Nephron (organoid): ENCODE measurements at regions not wholly inside any gene's neighbourhood (a gene's known extent, or its start where the extent isn't known, plus 50 kb on each side); places are given as distances from the start of the nearest gene placed in this dataset.

ENCODE experiments used
- H3K27ac Mint-ChIP-seq, 3 experiments: 2 replicates each; pipeline ENCODE4 v1.8.0; 2020; ENCODE audit warnings: mixed read lengths in 3 of 3, mild to moderate bottlenecking in 2 of 3, moderate library complexity in 1 of 3
- H3K27me3 Mint-ChIP-seq: 2 replicates; pipeline ENCODE4 v1.8.0; 2021; ENCODE audit warnings: low read depth, mild to moderate bottlenecking, moderate library complexity, mixed read lengths
- H3K36me3 Mint-ChIP-seq: 2 replicates; pipeline ENCODE4 v1.8.0; 2020; ENCODE audit warnings: low read depth, mixed read lengths
- H3K4me1 Mint-ChIP-seq: 2 replicates; pipeline ENCODE4 v1.8.0; 2020; ENCODE audit warnings: mixed read lengths
- H3K4me3 Mint-ChIP-seq, 3 experiments: 2 replicates each; pipeline ENCODE4 v1.8.0; 2020; ENCODE audit warnings: mild to moderate bottlenecking in 3 of 3, mixed read lengths in 3 of 3, moderate library complexity in 2 of 3
- H3K9me3 Mint-ChIP-seq: 2 replicates; pipeline ENCODE4 v1.8.0; 2020; ENCODE audit warnings: mixed read lengths
- TF ChIP-seq, protein P1 (sequence below), 3 experiments: fragments of 200-600 bp; sonication (generic); IDR thresholded peaks; one replicate each; pipeline ENCODE4 v1.5.0; 2021; ENCODE audit warnings: antibody characterized with exemption in 3 of 3; ENCODE audit not compliant: unreplicated experiment in 3 of 3

DNA sequence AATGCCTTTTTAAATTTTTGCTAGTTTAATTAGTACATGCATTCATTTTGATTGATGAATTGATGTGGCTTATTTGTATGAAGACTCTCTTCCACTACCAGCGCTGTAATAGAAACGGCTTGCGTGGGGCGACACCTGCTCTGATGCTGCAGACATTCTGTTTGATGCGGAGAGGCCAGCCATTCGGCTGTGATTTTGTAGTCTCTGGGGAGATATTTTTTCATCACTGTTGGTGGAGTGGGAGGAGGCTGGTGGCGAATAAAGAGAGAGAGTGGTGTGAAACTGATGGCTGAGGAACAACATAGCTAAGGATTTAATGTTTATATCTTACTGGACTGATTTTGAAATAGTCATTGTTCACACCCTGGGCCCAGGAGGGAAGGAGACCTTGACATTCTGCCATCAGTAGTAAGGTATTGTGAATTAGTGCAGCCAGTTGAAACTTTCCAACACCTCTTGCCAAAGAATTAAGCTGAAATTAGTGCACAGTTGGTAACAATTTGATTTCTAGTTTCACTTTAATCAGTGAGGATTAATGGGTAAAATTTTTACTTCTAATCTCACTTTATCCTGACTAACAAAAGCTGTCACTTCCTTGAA, 224.1 kb downstream of the MTX2 start:
- H3K4me3 Mint-ChIP-seq = no peak overlapping the region
- H3K27ac Mint-ChIP-seq = peak overlapping the region in 2 of 3 experiments; percentile 10 to 25
- TF ChIP-seq, protein P1, sequence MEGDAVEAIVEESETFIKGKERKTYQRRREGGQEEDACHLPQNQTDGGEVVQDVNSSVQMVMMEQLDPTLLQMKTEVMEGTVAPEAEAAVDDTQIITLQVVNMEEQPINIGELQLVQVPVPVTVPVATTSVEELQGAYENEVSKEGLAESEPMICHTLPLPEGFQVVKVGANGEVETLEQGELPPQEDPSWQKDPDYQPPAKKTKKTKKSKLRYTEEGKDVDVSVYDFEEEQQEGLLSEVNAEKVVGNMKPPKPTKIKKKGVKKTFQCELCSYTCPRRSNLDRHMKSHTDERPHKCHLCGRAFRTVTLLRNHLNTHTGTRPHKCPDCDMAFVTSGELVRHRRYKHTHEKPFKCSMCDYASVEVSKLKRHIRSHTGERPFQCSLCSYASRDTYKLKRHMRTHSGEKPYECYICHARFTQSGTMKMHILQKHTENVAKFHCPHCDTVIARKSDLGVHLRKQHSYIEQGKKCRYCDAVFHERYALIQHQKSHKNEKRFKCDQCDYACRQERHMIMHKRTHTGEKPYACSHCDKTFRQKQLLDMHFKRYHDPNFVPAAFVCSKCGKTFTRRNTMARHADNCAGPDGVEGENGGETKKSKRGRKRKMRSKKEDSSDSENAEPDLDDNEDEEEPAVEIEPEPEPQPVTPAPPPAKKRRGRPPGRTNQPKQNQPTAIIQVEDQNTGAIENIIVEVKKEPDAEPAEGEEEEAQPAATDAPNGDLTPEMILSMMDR (IDR thresholded peaks at IDR 0.05; ENCODE audit: unreplicated experiment in 3 of 3) = no peak
- H3K9me3 Mint-ChIP-seq = no peaks in the 10 kb centered on the region
- no peaks in the 10 kb centered on the region for H3K36me3 Mint-ChIP-seq
- H3K27me3 Mint-ChIP-seq = peaks cover 2% of the 10 kb centered on the region
- H3K4me1 Mint-ChIP-seq = peaks cover 68% of the 10 kb centered on the region

DNA sequence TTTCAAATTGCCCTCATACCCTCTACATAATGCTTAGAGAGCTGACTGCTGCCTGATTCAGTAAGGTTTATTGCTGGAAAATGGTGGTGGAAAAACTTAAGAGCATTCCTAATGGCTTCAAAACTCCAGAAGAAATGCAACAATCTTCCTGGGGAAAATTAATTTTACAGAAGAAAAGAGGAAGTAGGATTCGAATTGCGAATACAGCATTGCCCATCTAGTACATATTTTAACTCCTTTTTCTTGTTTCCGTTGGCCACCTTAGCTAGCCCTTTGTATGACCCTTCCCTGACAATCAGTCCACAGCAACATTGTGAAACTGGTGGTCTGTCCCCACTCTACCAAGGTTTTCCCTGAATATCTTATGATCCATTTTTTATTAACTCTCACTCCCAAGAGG, 224.7 kb downstream of the MTX2 start:
- Mint-ChIP-seq H3K4me3 (no peak overlapping the region), H3K9me3 (no peaks in the 10 kb centered on the region), H3K4me1 (peaks cover 62% of the 10 kb centered on the region), H3K27me3 (peaks cover 3% of the 10 kb centered on the region), H3K36me3 (no peaks in the 10 kb centered on the region), H3K27ac (peak overlapping the region; percentile 2 to 54 (median 25))
- TF ChIP-seq, protein P1 (IDR thresholded peaks at IDR 0.05; ENCODE audit: unreplicated experiment in 3 of 3) = no peak

DNA sequence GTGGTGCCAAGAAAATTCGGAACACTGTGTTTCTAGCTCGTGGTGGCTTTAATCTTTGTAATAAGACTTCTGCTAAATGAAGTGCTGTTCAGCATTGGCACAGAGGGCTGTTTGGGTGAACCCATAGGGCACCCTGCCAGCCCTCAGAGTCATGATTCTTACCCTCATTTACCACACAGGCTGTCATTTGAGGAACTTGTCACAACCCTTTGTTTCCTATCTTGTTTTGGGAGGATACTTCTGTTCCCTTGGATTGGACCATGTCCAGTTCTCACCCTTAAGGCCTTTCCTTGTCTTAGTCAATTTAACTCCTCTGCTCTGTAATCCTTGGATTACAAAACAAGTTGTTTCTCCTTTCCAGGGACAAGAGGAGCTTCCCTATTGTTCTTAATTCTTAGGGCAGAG, 225.7 kb downstream of the MTX2 start:
- TF ChIP-seq, protein P1 (IDR thresholded peaks at IDR 0.05; ENCODE audit: unreplicated experiment in 3 of 3) = no peak
- Mint-ChIP-seq H3K9me3 (no peaks in the 10 kb centered on the region), H3K4me3 (no peak overlapping the region), H3K4me1 (peaks cover 51% of the 10 kb centered on the region), H3K36me3 (no peaks in the 10 kb centered on the region), H3K27me3 (peaks cover 3% of the 10 kb centered on the region), H3K27ac (peak overlapping the region in 2 of 3 experiments; percentile 25 to 53)

DNA sequence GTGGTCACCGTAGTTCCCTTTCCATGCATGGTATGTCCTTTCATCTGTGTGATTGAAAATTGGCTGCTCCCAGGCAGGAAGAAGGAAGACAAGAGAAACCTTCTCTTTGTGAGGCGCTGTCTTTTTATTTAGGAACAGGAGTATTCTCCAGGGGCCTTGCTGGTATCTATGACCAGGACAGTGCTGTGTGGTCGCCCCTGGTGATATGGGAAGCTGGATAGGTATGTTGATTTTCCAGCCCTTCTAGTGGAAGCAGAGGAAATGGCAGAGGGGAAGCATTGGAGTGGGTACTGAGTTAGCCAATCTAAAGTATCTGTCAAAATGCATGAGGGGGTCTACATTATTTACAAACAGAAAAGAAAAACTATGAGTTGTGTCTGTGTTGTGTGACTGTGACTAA, 226.6 kb downstream of the MTX2 start:
- Mint-ChIP-seq H3K9me3 (no peaks in the 10 kb centered on the region), H3K4me1 (peaks cover 45% of the 10 kb centered on the region), H3K27ac (peak overlapping the region in 2 of 3 experiments; percentile 25), H3K27me3 (peaks cover 3% of the 10 kb centered on the region), H3K4me3 (no peak overlapping the region), H3K36me3 (no peaks in the 10 kb centered on the region)
- TF ChIP-seq, protein P1 (IDR thresholded peaks at IDR 0.05; ENCODE audit: unreplicated experiment in 3 of 3) = no peak

DNA sequence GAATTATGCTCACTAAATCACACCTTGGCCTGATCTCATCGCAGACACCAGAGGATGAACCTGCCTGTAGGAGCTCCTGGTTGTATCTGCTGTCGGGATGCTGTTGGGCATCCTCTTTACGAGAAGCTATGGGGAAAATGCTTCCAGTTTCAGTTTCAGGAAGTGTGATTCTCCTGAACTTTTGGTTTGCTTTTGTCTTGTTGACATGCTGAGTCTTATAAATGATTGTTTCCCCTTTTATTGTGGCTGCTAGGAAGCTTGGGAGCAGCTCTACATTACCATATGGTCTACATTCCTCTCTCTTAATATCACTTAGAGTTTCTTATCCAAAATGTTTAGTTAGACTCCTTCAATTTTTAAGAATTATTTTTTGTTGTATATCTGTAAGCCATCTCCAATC, 227.5 kb downstream of the MTX2 start:
- TF ChIP-seq, protein P1 (IDR thresholded peaks at IDR 0.05; ENCODE audit: unreplicated experiment in 3 of 3) = no peak
- Mint-ChIP-seq H3K9me3 (no peaks in the 10 kb centered on the region), H3K4me1 (peaks cover 45% of the 10 kb centered on the region), H3K27me3 (peaks cover 3% of the 10 kb centered on the region), H3K27ac (peak overlapping the region in 2 of 3 experiments; percentile 25 to 54), H3K36me3 (no peaks in the 10 kb centered on the region), H3K4me3 (no peak overlapping the region)

DNA sequence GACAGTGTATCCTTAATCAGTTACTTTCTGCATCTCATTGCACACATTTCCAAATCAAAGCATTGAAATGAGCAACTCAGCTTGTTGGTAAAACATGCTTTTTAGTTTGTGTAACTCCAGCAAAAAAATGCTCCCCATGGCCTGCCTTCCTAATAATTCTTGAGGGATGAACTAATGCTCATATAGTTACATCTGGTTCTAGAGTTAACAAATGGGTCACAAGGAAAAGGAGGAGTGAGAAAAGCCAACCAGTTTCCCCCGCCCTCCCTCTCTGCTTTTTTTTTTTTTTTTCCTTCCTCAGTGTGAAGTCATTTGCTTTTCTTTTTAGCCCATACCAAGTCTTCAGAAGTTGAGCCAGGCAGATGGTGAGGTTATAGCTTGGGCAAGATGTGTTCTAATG, 231.7 kb downstream of the MTX2 start:
- H3K27me3 Mint-ChIP-seq = peaks cover 3% of the 10 kb centered on the region
- TF ChIP-seq, protein P1 (IDR thresholded peaks at IDR 0.05; ENCODE audit: unreplicated experiment in 3 of 3) = no peak
- H3K4me3 Mint-ChIP-seq = no peak overlapping the region
- H3K9me3 Mint-ChIP-seq = no peaks in the 10 kb centered on the region
- peaks cover 27% of the 10 kb centered on the region for H3K4me1 Mint-ChIP-seq
- H3K36me3 Mint-ChIP-seq = no peaks in the 10 kb centered on the region
- H3K27ac Mint-ChIP-seq = no peak overlapping the region
